ENCODE measurements at regions not wholly inside any gene's neighbourhood (a gene's known extent, or its start where the extent isn't known, plus 50 kb on each side); places are given as distances from the start of the nearest gene placed in this dataset.

GRCh38 chr2:103004426-103004942 lies 242.7 kb downstream of the TMEM182 start:
- DNase-seq, result no peak
- no peaks in the 10 kb centered on the region; the same call in 1 of the 2 replicates for H3K4me1 ChIP-seq (ENCODE audit: insufficient read depth, low read length)
- H2BK120ac ChIP-seq (ENCODE audit: low read depth, low read length, poor library complexity, severe bottlenecking), result no peak overlapping the region
- H3K4me3 Mint-ChIP-seq, result no peak overlapping the region
- H3K23ac ChIP-seq (ENCODE audit: insufficient read length, low read depth, low read length), result no peak overlapping the region
- no peaks in the 10 kb centered on the region for H3K79me2 ChIP-seq (ENCODE audit: insufficient read depth, low read length)
- H4K5ac ChIP-seq (ENCODE audit: insufficient read length, low read depth, low read length), result no peak overlapping the region
- H3K56ac ChIP-seq (ENCODE audit: insufficient read length, low read depth, low read length), result no peak overlapping the region
- H3K9ac ChIP-seq (ENCODE audit: extremely low read depth, insufficient read length, low read length), result no peak overlapping the region
- H3K4ac ChIP-seq (ENCODE audit: low read depth, low read length), result no peak overlapping the region
- no peak overlapping the region for H3K18ac ChIP-seq (ENCODE audit: insufficient read length, low read depth, low read length)
- H2BK20ac ChIP-seq (ENCODE audit: low read depth, low read length, poor library complexity, severe bottlenecking), result no peak overlapping the region
- no peak overlapping the region for H3K4me2 ChIP-seq (ENCODE audit: insufficient read depth, insufficient read length, low read length)
- no peak overlapping the region for H3K27ac ChIP-seq (ENCODE audit: insufficient read length, low read depth, low read length)
- no CpG with 5 or more reads among the region's 2 CpGs for WGBS (ENCODE audit: extremely low coverage, insufficient read length, low lambda C conversion rate)
- H2AK5ac ChIP-seq (ENCODE audit: insufficient read length, low read length), result no peak overlapping the region
- H2BK12ac ChIP-seq (ENCODE audit: insufficient read length, low read depth, low read length), result no peak overlapping the region
- H3K36me3 Mint-ChIP-seq (ENCODE audit: insufficient read depth in 1 of 3, low read depth in 3 of 3), result peaks cover 0 to 4% (median 0%) of the 10 kb centered on the region in 3 experiments; a peak in 3 of 7 replicates
- peaks cover 6 to 12% of the 10 kb centered on the region in 2 experiments; a peak in 4 of 5 replicates for H3K9me3 Mint-ChIP-seq
- H4K8ac ChIP-seq (replicated peaks; ENCODE audit: insufficient read length, low read depth, low read length), result no peak overlapping the region
- H3K9me3 ChIP-seq (ENCODE audit: control insufficient read depth, low read depth, low read length), result no peaks in the 10 kb centered on the region
- no peaks in the 10 kb centered on the region for H3K23me2 ChIP-seq (ENCODE audit: insufficient read length, low read depth, low read length, poor library complexity, severe bottlenecking)
- H2BK5ac ChIP-seq (ENCODE audit: insufficient read length, low read length), result no peak overlapping the region
- no peak overlapping the region for H2BK15ac ChIP-seq (ENCODE audit: low read depth, low read length)
- no peak overlapping the region for H3K14ac ChIP-seq (ENCODE audit: insufficient read depth, low read length)
- H4K91ac ChIP-seq (ENCODE audit: insufficient read length, low read depth, low read length), result no peak overlapping the region
- no peak overlapping the region for H3K27ac Mint-ChIP-seq
- H3K27me3 ChIP-seq (ENCODE audit: insufficient read depth, low read length), result no peaks in the 10 kb centered on the region
- peaks cover 6 to 16% of the 10 kb centered on the region in 2 experiments for H3K4me1 Mint-ChIP-seq
- H2AFZ ChIP-seq (ENCODE audit: low read length), result no peak overlapping the region
- no peak for TF ChIP-seq CTCF (conservative IDR thresholded peaks at IDR 0.05)
- H3T11ph ChIP-seq (ENCODE audit: low read length), result no peak overlapping the region
- H3K27me3 Mint-ChIP-seq (ENCODE audit: low read depth), result peaks cover 24% of the 10 kb centered on the region
- no peaks in the 10 kb centered on the region for H4K20me1 ChIP-seq (ENCODE audit: control insufficient read depth, insufficient read depth, insufficient read length)
- H3K79me1 ChIP-seq (ENCODE audit: insufficient read depth, low read depth, low read length, poor library complexity, severe bottlenecking), result no peaks in the 10 kb centered on the region

Data from H9 (cell line).